GM13976 (cell line): ENCODE measurements at regions not wholly inside any gene's neighbourhood (a gene's known extent, or its start where the extent isn't known, plus 50 kb on each side); places are given as distances from the start of the nearest gene placed in this dataset.

Experiments
- DNase-seq: peaks from one replicate; pipeline ENCODE4 v3.0.0; 2012; ENCODE audit warnings: low spot score
- in situ Hi-C: fragments of 300-500 bp; cut with MboI; formaldehyde crosslinking; loops from one replicate; pipeline ENCODE4 v1.12.0; 2022; ENCODE audit warnings: low sequenced_read_pairs, mixed read lengths, inconsistent platforms; ENCODE audit not compliant: unreplicated experiment
- TF ChIP-seq, protein P1 (sequence below): IDR thresholded peaks from 2 replicates; pipeline ENCODE4 v1.5.1; 2012; ENCODE audit warnings: borderline replicate concordance, mild to moderate bottlenecking; ENCODE audit not compliant: insufficient read depth; ENCODE audit errors: extremely low read depth, missing control alignments, control extremely low read depth

DNA sequence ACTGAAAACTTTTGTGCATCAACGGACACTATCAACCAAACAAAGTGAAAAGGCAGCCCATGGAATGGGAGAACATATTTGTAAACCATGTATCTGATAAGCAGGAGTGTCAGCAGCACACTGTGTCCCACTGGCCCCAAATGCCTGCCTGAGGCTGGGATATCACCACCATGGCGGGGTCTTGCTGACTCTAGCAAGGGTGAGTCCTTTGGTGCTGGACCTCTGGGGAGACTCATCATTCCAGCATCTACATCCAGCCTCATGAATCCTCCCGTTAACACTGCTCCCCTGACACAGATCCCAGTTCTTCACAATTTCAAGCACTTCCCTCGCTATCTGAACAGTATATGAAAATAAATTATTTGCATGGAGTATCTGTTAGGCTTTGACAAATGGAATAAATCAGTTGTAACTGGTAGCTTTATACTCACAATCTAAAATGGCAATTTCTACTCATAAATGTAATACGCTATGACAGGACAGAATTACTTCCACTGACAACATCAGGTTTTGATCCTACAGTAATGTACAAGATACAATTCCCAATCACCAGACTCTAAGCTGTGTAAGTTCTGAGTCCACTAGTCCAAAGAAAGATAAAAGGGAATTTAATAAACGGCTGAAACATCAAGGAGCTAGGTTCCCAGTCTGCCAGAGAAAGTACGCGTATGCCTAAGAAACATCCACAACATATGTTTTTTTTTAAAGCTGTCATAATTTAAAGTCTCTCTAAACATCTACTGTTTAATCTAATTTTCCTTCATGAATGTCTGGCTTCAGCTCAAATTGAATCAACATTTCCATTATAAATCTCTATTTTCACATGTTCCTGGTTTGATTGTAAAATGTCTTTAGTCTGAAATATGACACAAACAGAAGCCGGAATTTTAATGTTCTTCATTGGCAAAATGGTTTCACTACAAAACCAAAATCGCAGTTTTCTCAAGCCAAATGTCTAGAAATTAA, 95.1 kb downstream of the SIPA1L2 start:
- in situ Hi-C loops: no loop called here
- DNase-seq: no peak
- TF ChIP-seq, protein P1, sequence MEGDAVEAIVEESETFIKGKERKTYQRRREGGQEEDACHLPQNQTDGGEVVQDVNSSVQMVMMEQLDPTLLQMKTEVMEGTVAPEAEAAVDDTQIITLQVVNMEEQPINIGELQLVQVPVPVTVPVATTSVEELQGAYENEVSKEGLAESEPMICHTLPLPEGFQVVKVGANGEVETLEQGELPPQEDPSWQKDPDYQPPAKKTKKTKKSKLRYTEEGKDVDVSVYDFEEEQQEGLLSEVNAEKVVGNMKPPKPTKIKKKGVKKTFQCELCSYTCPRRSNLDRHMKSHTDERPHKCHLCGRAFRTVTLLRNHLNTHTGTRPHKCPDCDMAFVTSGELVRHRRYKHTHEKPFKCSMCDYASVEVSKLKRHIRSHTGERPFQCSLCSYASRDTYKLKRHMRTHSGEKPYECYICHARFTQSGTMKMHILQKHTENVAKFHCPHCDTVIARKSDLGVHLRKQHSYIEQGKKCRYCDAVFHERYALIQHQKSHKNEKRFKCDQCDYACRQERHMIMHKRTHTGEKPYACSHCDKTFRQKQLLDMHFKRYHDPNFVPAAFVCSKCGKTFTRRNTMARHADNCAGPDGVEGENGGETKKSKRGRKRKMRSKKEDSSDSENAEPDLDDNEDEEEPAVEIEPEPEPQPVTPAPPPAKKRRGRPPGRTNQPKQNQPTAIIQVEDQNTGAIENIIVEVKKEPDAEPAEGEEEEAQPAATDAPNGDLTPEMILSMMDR: no peak

DNA sequence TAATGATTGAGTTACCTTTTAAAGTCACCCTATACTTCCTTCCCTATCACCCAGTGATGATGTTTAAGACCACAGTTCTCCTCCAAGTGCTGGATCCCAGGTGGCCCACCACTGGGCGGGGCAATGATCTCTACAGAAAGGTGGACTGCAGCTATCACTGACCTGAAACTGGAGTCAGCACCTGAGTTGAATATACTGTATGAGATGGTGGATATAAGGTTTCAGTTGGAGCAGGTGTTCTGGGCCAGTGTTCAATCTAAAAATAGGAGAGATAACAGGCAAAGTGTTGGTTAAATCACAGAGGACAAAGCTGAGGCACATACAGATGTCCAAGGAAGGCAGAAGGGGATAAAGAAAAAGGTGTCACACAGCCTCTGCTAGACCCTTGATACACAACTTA, 96.6 kb downstream of the SIPA1L2 start:
- in situ Hi-C loops: no loop called here

DNA sequence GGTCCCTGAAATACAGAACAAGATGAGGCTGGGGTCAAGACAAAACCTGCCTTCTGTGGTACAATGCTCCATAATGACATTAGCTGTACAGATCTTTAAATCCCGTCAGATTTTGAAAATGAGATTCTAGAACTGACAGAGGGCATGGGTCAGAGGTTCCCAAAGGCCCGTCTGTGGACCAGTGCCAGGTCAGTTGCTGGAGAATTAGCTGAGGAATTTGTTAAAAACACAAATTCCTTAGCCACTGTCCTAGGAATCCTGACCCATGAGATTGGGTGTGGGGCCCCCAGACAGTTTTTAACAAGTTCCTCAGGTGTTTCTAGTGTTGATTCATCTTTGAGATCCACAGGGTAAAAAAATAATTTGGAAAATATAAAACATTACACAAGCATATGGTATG, 97.0 kb downstream of the SIPA1L2 start:
- TF ChIP-seq, protein P1: no peak
- DNase-seq: no peak
- in situ Hi-C loops: no loop called here

More for the DNA sequence above, 96.6 kb downstream of the SIPA1L2 start:
- DNase-seq: no peak
- TF ChIP-seq, protein P1: no peak

DNA sequence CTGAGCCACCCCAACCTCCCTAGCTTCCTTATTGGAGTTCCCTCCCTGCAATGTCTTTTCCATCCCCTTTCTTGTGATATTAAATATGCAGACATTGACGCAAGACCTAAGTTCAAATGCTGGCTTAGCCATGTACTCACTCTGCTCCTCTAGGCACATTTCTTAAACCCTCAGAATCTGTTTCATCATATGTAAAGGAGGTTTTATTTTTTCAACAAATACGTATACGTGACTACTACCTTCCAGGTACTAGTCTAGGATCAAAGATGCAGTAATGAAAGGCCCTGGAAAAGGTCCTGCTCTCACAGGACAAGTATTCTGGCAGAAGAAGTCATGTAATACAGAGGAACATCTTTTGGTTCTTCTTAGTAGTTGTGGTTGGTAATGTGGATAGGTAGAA, 98.6 kb downstream of the SIPA1L2 start:
- DNase-seq: no peak
- TF ChIP-seq, protein P1: no peak
- in situ Hi-C loops: no loop called here

DNA sequence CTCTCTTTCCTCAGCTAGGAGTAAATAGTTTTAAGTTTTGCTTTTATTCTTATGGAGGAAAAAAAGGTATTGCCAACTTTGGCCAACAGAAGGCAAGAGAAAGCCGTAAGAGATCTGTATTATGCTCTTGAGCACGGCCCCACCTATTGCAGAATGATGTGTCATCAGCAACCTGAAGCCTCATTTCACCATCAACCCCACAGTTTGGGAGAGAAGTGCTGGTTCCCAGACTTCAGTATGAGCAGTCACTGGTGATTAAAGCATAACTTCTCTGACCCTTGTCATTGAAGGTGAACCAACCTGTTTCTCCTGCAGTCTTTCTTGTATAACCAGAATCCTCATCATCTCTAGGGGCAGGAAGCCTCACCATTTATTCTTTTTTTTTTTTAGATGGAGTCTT, 100.2 kb downstream of the SIPA1L2 start:
- no peak for DNase-seq
- in situ Hi-C loops: no loop called here

DNA sequence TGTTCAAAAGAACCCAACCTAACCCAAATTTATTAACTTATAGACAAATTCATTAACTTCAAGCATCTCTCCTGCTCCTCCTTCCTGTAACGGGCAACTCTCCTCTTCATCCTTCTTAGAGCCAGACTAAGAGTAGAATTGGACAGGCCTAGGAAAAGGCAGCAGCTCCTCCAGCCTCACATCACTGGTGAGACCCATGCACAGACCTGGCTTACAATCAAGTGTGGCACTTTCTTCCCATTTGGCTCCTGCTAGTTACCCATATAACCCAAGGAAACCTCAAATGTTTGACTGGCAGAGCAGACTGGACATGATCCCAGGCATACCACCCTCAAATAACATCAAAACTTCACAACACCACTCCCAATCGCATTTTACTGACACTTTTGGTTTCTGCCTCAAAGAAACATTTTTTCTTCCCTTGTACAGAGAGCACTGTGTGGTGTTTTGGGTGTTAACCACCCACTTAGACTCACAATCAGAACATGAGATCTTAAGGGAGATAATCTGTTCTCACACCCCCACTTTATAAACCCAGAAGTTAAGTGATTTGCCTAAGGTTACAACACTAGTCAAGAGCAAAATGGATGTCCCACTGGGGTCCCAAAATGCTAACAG, 101.4 kb downstream of the SIPA1L2 start:
- in situ Hi-C loops: no loop called here
- TF ChIP-seq, protein P1: no peak
- no peak for DNase-seq

More for the DNA sequence above, 100.2 kb downstream of the SIPA1L2 start:
- TF ChIP-seq, protein P1: no peak
